IPS-18a (cell line): ENCODE measurements at regions not wholly inside any gene's neighbourhood (a gene's known extent, or its start where the extent isn't known, plus 50 kb on each side); places are given as distances from the start of the nearest gene placed in this dataset.

Source experiments
- H3K27ac ChIP-seq: one replicate; pipeline ENCODE4 v1.5.1; 2013; ENCODE audit warnings: low read length
- H3K27me3 ChIP-seq: one replicate; pipeline ENCODE4 v1.6.1; 2013; ENCODE audit warnings: mild to moderate bottlenecking, low read length; ENCODE audit not compliant: control insufficient read depth, insufficient read depth
- H3K36me3 ChIP-seq: one replicate; pipeline ENCODE4 v1.6.1; 2013; ENCODE audit warnings: low read depth, low read length; ENCODE audit not compliant: control insufficient read depth
- H3K4me1 ChIP-seq: one replicate; pipeline ENCODE4 v1.6.1; 2013; ENCODE audit warnings: low read depth, low read length; ENCODE audit not compliant: control insufficient read depth
- H3K4me3 ChIP-seq: one replicate; pipeline ENCODE4 v1.5.1; 2013; ENCODE audit warnings: low read length
- H3K9ac ChIP-seq: one replicate; pipeline ENCODE4 v1.6.1; 2013; ENCODE audit warnings: mild to moderate bottlenecking, low read length, moderate library complexity
- H3K9me3 ChIP-seq: one replicate; pipeline ENCODE4 v1.6.1; 2013; ENCODE audit warnings: low read depth, low read length; ENCODE audit not compliant: control insufficient read depth

- H3K27me3 ChIP-seq = no peaks in the 10 kb centered on the region
- H3K27ac ChIP-seq = peak overlapping the region; percentile 53
- no peak overlapping the region for H3K9ac ChIP-seq
These were observed 911.9 kb upstream of the LRRN3 start for GRCh38 chr7:110179037-110179436.

GRCh38 chr7:110181768-110182167 is 909.2 kb upstream of the LRRN3 start:
- Histone ChIP-seq H3K27ac (no peak overlapping the region), H3K9ac (no peak overlapping the region), H3K36me3 (no peaks in the 10 kb centered on the region), H3K9me3 (no peaks in the 10 kb centered on the region), H3K27me3 (no peaks in the 10 kb centered on the region), H3K4me3 (no peak overlapping the region), H3K4me1 (peaks cover 8% of the 10 kb centered on the region)

More at GRCh38 chr7:110179037-110179436, 911.9 kb upstream of the LRRN3 start:
- peaks cover 8% of the 10 kb centered on the region for H3K4me1 ChIP-seq
- H3K36me3 ChIP-seq = no peaks in the 10 kb centered on the region
- H3K9me3 ChIP-seq = no peaks in the 10 kb centered on the region
- no peak overlapping the region for H3K4me3 ChIP-seq

GRCh38 chr7:110186334-110186733 is 904.6 kb upstream of the LRRN3 start:
- no peaks in the 10 kb centered on the region for H3K9me3 ChIP-seq
- no peaks in the 10 kb centered on the region for H3K27me3 ChIP-seq
- no peak overlapping the region for H3K4me3 ChIP-seq
- no peak overlapping the region for H3K9ac ChIP-seq
- H3K4me1 ChIP-seq = no peaks in the 10 kb centered on the region
- H3K36me3 ChIP-seq = no peaks in the 10 kb centered on the region
- H3K27ac ChIP-seq = no peak overlapping the region

- no peak overlapping the region for H3K4me3 ChIP-seq
- no peaks in the 10 kb centered on the region for H3K27me3 ChIP-seq
- H3K4me1 ChIP-seq = no peaks in the 10 kb centered on the region
- no peaks in the 10 kb centered on the region for H3K36me3 ChIP-seq
- H3K27ac ChIP-seq = no peak overlapping the region
- H3K9me3 ChIP-seq = no peaks in the 10 kb centered on the region
- no peak overlapping the region for H3K9ac ChIP-seq
These were observed 902.9 kb upstream of the LRRN3 start for GRCh38 chr7:110187877-110188554.

- H3K27ac ChIP-seq = no peak overlapping the region
- H3K9ac ChIP-seq = no peak overlapping the region
- H3K4me3 ChIP-seq = no peak overlapping the region
- no peaks in the 10 kb centered on the region for H3K27me3 ChIP-seq
- H3K4me1 ChIP-seq = no peaks in the 10 kb centered on the region
- H3K36me3 ChIP-seq = no peaks in the 10 kb centered on the region
- H3K9me3 ChIP-seq = no peaks in the 10 kb centered on the region
These were observed 886.4 kb upstream of the LRRN3 start for GRCh38 chr7:110204527-110204926.

GRCh38 chr7:110205899-110206298 is 885.0 kb upstream of the LRRN3 start:
- Histone ChIP-seq H3K9ac (no peak overlapping the region), H3K4me1 (no peaks in the 10 kb centered on the region), H3K27ac (no peak overlapping the region), H3K9me3 (no peaks in the 10 kb centered on the region), H3K36me3 (no peaks in the 10 kb centered on the region), H3K27me3 (no peaks in the 10 kb centered on the region), H3K4me3 (no peak overlapping the region)

GRCh38 chr7:110209884-110210283 is 881.0 kb upstream of the LRRN3 start:
- Histone ChIP-seq H3K9me3 (no peaks in the 10 kb centered on the region), H3K27ac (no peak overlapping the region), H3K27me3 (no peaks in the 10 kb centered on the region), H3K9ac (no peak overlapping the region), H3K36me3 (no peaks in the 10 kb centered on the region), H3K4me3 (no peak overlapping the region), H3K4me1 (no peaks in the 10 kb centered on the region)

GRCh38 chr7:110210941-110211608 is 879.9 kb upstream of the LRRN3 start:
- Histone ChIP-seq H3K4me1 (no peaks in the 10 kb centered on the region), H3K27ac (no peak overlapping the region), H3K36me3 (no peaks in the 10 kb centered on the region)

GRCh38 chr7:110224643-110225042 is 866.3 kb upstream of the LRRN3 start:
- Histone ChIP-seq H3K4me3 (no peak overlapping the region), H3K4me1 (no peaks in the 10 kb centered on the region), H3K36me3 (no peaks in the 10 kb centered on the region), H3K9me3 (no peaks in the 10 kb centered on the region), H3K9ac (no peak overlapping the region), H3K27ac (no peak overlapping the region), H3K27me3 (no peaks in the 10 kb centered on the region)

More at GRCh38 chr7:110210941-110211608, 879.9 kb upstream of the LRRN3 start:
- H3K9me3 ChIP-seq = no peaks in the 10 kb centered on the region
- no peak overlapping the region for H3K4me3 ChIP-seq
- no peak overlapping the region for H3K9ac ChIP-seq
- no peaks in the 10 kb centered on the region for H3K27me3 ChIP-seq

- H3K4me1 ChIP-seq = no peaks in the 10 kb centered on the region
- no peaks in the 10 kb centered on the region for H3K36me3 ChIP-seq
- H3K9me3 ChIP-seq = no peaks in the 10 kb centered on the region
- no peak overlapping the region for H3K4me3 ChIP-seq
- no peak overlapping the region for H3K9ac ChIP-seq
- H3K27ac ChIP-seq = no peak overlapping the region
- no peaks in the 10 kb centered on the region for H3K27me3 ChIP-seq
These were observed 844.8 kb upstream of the LRRN3 start for GRCh38 chr7:110246118-110246517.

- Histone ChIP-seq H3K4me1 (no peaks in the 10 kb centered on the region), H3K4me3 (no peak overlapping the region), H3K27ac (no peak overlapping the region)
These were observed 837.8 kb upstream of the LRRN3 start for GRCh38 chr7:110253093-110253492.

GRCh38 chr7:110257673-110258072 is 833.3 kb upstream of the LRRN3 start:
- H3K27me3 ChIP-seq = no peaks in the 10 kb centered on the region
- H3K4me1 ChIP-seq = no peaks in the 10 kb centered on the region
- H3K9ac ChIP-seq = no peak overlapping the region
- H3K4me3 ChIP-seq = no peak overlapping the region
- H3K9me3 ChIP-seq = no peaks in the 10 kb centered on the region
- no peak overlapping the region for H3K27ac ChIP-seq
- H3K36me3 ChIP-seq = no peaks in the 10 kb centered on the region

More at GRCh38 chr7:110253093-110253492, 837.8 kb upstream of the LRRN3 start:
- no peaks in the 10 kb centered on the region for H3K9me3 ChIP-seq
- no peaks in the 10 kb centered on the region for H3K36me3 ChIP-seq
- H3K27me3 ChIP-seq = no peaks in the 10 kb centered on the region
- no peak overlapping the region for H3K9ac ChIP-seq
